Kidney epithelial cell (primary cell): ENCODE measurements at regions not wholly inside any gene's neighbourhood (a gene's known extent, or its start where the extent isn't known, plus 50 kb on each side); places are given as distances from the start of the nearest gene placed in this dataset.
A peak's percentile ranks its signal among the peaks of the same experiment; 100 is the strongest.
"Not testable (repeated sequence)": the region's sequence is repeated elsewhere in the genome, so short reads cannot be mapped to it uniquely, and the experiment has no call there.

Experiments
- DNase-seq: peaks from one replicate; pipeline ENCODE4 v3.0.0-alpha.2; 2010; ENCODE audit warnings: low read depth
- H3K27me3 ChIP-seq: 2 replicates; pipeline ENCODE4 v1.6.0; 2011; ENCODE audit warnings: low read length; ENCODE audit not compliant: control insufficient read depth, insufficient read depth
- H3K36me3 ChIP-seq: 2 replicates; pipeline ENCODE4 v1.5.1; 2011; ENCODE audit warnings: low read length; ENCODE audit not compliant: control insufficient read depth, insufficient read depth
- H3K4me3 ChIP-seq: 2 replicates; pipeline ENCODE4 v1.5.1; 2011; ENCODE audit warnings: low read depth, mild to moderate bottlenecking, control low read depth, low read length
- TF ChIP-seq, protein P1 (sequence below): IDR thresholded peaks from 2 replicates; pipeline ENCODE4 v1.5.1; 2011; ENCODE audit warnings: mild to moderate bottlenecking, moderate library complexity, low read length, control low read depth, inconsistent platforms; ENCODE audit not compliant: insufficient read depth, poor library complexity, severe bottlenecking

DNA sequence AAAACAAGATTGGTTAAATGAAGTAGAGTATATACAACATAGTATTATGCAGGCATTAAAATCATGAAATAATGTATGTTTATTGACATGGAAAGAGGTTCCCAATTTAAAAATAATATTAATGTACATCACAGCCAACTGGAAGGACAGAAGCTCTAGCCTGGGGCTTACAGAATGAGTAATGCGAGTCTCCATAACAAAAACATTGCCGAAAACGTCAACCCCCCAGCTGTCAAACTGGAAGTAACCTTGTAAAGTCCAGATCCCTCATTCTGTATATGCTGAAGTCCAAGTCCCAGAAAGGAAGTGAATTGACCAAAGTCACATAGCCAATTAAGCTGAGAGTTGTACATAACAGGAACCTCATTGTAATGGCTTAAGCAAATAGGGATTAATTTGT is 128.7 kb upstream of the ECI2 start:
- Histone ChIP-seq H3K36me3 (no peaks in the 10 kb centered on the region), H3K27me3 (no peaks in the 10 kb centered on the region), H3K4me3 (no peak overlapping the region)
- DNase-seq: no peak
- TF ChIP-seq, protein P1, sequence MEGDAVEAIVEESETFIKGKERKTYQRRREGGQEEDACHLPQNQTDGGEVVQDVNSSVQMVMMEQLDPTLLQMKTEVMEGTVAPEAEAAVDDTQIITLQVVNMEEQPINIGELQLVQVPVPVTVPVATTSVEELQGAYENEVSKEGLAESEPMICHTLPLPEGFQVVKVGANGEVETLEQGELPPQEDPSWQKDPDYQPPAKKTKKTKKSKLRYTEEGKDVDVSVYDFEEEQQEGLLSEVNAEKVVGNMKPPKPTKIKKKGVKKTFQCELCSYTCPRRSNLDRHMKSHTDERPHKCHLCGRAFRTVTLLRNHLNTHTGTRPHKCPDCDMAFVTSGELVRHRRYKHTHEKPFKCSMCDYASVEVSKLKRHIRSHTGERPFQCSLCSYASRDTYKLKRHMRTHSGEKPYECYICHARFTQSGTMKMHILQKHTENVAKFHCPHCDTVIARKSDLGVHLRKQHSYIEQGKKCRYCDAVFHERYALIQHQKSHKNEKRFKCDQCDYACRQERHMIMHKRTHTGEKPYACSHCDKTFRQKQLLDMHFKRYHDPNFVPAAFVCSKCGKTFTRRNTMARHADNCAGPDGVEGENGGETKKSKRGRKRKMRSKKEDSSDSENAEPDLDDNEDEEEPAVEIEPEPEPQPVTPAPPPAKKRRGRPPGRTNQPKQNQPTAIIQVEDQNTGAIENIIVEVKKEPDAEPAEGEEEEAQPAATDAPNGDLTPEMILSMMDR: no peak

GRCh38 chr6:4262526-4262925 is 127.2 kb upstream of the ECI2 start:
- TF ChIP-seq, protein P1: no peak
- H3K27me3 ChIP-seq: no peaks in the 10 kb centered on the region
- DNase-seq: no peak
- H3K4me3 ChIP-seq: no peak overlapping the region
- H3K36me3 ChIP-seq: no peaks in the 10 kb centered on the region

DNA sequence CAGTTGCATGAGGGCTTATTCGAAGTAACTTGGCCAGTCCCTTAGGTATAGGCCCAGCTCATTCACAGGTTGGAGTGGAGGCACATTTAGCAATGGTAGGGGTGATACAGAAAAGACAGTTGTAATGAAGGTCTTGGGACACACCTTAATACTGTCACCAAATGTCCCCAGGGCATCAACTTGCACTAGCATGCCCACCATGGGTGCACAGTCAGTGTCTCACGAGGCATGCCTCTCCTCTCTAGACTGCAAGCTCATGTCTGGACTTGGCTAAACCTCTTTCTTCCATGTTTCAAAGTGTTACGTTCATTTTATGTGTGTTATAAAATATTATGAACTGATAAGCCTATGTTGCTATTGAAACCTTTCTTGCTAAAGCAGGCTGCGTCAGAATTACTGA is 124.0 kb upstream of the ECI2 start:
- TF ChIP-seq, protein P1: no peak
- H3K36me3 ChIP-seq: no peaks in the 10 kb centered on the region
- no peak overlapping the region for H3K4me3 ChIP-seq
- no peaks in the 10 kb centered on the region for H3K27me3 ChIP-seq
- DNase-seq: no peak

- TF ChIP-seq, protein P1: no peak
Observed at GRCh38 chr6:4258733-4259132, 123.4 kb upstream of the ECI2 start.

GRCh38 chr6:4256969-4257368 is 121.6 kb upstream of the ECI2 start:
- TF ChIP-seq, protein P1: no peak
- no peak for DNase-seq
- Histone ChIP-seq H3K4me3 (no peak overlapping the region), H3K27me3 (no peaks in the 10 kb centered on the region), H3K36me3 (no peaks in the 10 kb centered on the region)

More at GRCh38 chr6:4258733-4259132, 123.4 kb upstream of the ECI2 start:
- no peak overlapping the region for H3K4me3 ChIP-seq
- no peak for DNase-seq
- H3K36me3 ChIP-seq: no peaks in the 10 kb centered on the region
- no peaks in the 10 kb centered on the region for H3K27me3 ChIP-seq

GRCh38 chr6:4253604-4254231 is 118.3 kb upstream of the ECI2 start:
- TF ChIP-seq, protein P1: peak; percentile 51
- DNase-seq: no peak
- H3K36me3 ChIP-seq: no peaks in the 10 kb centered on the region
- H3K4me3 ChIP-seq: no peak overlapping the region
- H3K27me3 ChIP-seq: no peaks in the 10 kb centered on the region

DNA sequence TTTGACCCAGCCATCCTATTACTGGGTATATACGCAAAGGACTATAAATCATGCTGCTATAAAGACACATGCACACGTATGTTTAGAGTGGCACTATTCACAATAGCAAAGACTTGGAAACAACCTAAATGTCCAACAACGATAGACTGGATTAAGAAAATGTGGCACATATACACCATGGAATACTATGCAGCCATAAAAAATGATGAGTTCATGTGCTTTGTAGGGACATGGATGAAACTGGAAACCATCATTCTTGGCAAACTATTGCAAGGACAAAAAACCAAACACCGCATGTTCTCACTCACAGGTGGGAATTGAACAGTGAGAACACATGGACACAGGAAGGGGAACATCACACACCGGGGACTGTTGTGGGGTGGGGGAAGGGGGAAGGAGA is 117.1 kb upstream of the ECI2 start:
- H3K36me3 ChIP-seq, DNase-seq, H3K4me3 ChIP-seq: not testable (repeated sequence)

More for the DNA sequence above, 117.1 kb upstream of the ECI2 start:
- H3K27me3 ChIP-seq: not testable (repeated sequence)
